ENCODE measurements at regions not wholly inside any gene's neighbourhood (a gene's known extent, or its start where the extent isn't known, plus 50 kb on each side); places are given as distances from the start of the nearest gene placed in this dataset.

DNA sequence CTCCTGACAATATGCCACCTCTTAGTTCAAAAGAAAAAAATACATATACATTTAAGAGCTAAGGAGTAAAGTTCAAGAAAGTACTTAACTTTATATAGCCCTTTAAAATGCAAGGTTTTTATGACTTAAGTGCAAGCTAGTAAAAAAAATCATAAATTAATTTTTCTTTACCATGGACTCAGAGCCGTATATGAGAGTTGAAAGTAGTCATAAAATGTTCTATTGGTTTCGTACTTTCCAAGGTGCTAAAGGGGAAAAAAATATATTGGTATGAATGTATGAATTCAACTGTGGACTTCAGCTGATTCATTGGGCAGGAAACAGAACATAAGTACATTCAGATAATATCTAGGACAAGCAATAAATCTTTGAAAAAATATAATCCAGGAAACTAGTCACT lies 869.8 kb upstream of the AGA start:
- no peak for DNase-seq

DNA sequence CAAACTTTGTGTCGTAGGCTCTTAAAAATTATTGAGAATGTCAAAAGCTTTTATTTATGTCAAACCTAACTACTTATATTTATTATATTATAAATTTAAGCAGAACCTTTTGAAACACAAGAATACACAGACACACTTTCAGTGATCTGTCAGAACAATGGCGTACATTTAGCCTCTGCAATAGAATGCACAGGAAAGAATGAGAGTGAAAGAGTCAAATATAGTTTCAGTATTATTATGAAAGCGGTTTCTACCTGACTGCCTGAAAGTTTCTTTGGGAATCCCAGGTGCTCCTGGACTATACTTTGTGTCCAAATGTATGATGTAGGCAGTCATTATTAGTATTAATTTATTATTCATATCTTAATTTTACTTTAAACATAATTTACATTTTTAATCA lies 872.0 kb upstream of the AGA start:
- DNase-seq: no peak

DNA sequence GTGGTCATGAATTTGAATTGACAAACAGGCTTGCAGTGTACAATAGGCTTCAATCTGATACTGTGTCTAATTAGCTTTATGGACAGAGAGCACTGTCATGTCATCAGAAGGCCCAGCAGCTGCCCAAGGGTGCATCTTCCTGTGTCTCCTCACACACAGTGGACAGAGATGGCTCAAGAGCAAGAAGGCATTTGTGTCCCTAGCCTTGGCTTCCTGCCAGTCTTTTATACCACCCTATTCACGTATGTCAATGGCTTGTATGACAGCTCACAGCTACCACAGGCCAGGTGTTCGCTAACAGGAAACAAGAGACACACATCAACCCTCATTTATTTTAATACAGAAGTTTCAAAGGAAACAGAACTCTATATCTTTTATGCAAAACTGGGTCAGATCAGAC lies 874.0 kb upstream of the AGA start:
- DNase-seq: no peak

DNA sequence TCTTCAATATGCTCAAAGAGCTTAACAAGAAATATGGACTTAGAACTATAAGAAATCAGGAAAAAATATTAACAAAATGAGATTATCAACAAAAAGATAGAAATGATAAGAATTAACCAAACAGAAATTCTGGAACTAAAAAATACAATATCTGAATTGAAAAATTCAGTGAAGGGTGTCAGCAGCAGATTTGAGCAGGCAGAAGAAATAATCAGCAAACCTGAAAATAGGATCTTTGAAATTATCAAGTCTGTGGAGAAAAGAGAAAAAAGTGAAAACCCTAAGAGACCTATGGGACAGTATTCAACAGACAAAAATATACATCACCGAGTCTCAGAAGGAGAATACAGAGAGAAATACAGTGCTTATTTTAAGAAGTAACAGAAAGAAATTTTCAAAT lies 877.8 kb upstream of the AGA start:
- no peak for DNase-seq

DNA sequence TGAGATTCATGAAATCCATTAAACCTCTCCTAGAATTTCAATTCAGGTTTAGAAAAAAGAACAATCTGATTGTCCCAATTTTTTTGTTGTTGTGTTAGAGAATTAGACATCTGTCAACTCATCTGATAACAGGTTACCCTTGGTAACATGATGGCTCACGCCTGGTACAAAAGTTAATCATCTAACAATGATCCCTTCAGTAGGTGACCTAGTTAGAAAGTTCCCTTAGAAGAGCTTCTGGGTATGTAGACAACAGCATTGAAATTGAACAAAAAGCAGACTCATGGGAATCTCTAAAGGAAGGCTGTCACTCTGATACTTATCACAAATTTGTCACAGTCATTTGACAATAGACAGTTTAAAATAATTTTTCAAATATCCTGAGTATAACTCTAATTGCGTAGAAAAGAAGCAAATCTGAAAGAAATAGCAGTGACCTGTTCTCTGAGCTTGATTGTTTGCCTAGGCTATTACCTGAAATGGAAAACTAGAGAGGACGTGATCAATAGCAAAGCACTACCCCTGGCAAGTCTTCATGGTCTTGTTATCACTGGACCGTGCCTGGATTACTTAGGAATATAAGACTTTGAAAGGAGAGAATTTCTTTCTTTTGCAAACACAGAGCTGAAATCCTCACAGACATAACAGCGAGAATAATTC lies 880.4 kb upstream of the AGA start:
- no peak for DNase-seq

DNA sequence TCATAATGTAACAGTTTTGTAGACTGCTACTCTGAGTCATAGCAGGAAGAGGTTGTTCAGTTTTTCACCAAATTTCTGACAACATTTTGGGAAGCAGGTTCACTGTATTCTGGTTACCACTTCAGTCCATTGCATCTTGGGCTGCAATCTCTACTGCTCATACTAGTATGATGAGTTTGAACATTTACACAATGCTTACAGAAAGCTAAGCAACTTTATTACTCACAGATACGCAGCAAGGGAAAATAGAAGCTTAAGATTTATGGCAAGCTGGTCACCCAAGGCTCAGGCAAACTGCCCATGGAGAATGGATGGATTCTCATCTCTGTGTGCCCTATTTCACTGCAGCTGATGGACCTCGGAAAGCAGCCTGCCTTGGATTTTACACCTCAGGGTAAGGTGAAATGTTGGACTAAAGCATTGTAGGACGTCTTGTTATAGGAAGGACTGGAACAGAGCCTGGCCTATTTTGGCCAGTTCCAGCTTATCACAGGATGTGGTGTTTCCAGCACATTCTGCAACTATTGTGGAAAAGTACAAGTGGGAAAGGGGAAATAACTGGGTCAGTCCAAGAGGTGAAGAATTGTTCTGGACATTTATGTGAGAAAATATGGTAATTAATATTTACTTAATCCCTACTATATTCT lies 887.1 kb upstream of the AGA start:
- DNase-seq: no peak

DNA sequence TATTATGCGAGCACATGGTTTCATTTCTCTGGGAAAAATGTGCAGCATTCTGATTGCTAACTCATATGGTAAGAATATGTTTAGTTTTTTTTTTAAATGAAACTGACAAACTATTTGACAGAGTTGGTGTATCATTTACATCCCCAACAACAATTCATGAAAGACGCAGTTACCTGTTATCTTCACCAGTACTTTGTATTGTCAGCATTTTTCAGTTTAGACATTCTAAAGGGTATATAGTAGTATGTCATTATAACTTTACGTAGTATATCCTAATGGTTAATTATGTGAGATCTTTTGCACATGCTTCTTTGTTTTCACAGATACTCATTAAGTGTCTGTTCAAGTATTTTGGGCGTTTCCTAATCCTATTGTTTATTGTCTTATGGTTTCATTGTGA lies 891.1 kb upstream of the AGA start:
- no peak for DNase-seq

- DNase-seq: no peak
Observed at GRCh38 chr4:178339769-178340168, 897.5 kb upstream of the AGA start.

- no peak for DNase-seq
Observed at GRCh38 chr4:178340468-178340867, 898.2 kb upstream of the AGA start.

GRCh38 chr4:178344096-178344495 lies 901.9 kb upstream of the AGA start:
- no peak for DNase-seq

- DNase-seq: no peak
Observed at GRCh38 chr4:178347111-178347510, 904.9 kb upstream of the AGA start.

DNA sequence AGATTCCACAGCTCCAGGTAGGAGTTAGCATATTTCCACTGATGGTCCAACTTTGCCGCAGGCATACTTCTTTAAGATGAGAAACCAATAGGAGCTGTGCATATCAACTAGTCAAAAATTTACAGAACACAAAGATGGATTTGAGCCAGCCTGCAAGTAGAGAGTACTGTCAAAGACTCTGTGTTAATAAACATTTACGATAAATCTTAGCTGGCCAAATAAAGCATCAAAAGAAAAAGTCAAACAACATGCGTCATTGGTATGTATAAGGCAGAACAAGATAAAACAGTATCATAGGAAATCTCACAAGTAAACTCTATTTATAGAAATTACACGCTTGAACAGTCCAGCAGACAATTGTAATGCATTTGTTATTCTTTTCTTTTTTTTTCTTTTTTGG lies 907.4 kb upstream of the AGA start:
- DNase-seq: no peak

- DNase-seq: no peak
Observed at GRCh38 chr4:178351185-178351584, 908.9 kb upstream of the AGA start.

DNA sequence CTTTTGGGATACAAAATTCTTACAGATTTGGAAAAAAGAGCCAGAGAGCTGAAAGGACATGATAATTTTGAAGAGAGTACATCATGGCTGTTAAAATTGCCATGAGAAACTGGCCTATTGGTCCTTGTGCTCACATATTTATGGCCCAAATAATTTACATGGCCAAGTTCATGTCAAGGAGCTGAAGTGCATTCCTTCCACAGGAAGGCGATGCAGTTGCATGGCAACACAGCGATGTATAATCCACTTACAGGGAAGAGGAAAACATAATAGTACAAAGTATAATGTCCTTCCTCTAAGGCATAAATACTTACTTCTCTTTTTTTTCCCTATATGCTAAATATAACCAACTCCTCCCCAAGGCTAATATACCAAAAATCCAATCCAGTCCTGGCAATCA lies 914.5 kb upstream of the AGA start:
- DNase-seq: no peak

DNA sequence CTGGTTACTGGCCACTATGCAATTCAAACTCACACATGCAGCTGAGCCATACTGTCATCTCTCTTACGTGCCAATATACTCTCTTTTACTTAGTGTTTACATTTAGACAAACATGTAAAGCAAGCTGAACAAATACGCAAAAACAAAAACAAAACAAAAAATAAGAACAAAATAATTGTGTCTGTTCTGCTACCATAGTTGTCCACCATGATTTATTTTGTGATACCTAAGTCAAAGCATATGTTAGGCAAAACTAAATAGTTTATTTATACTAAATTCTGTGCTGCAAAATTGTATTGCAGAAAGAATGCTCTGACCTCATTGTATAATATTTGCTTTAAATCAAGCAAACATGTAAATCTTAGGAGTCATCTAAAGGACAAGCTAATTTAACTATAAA lies 943.2 kb upstream of the AGA start:
- DNase-seq: no peak

GRCh38 chr4:178387756-178388155 lies 945.5 kb upstream of the AGA start:
- DNase-seq: no peak

GRCh38 chr4:178395798-178396197 lies 953.6 kb upstream of the AGA start:
- DNase-seq: no peak

GRCh38 chr4:178412455-178412854 lies 970.2 kb upstream of the AGA start:
- DNase-seq: no peak

- no peak for DNase-seq
Observed at GRCh38 chr4:178414042-178414441, 971.8 kb upstream of the AGA start.

GRCh38 chr4:178414881-178415446 lies 972.7 kb upstream of the AGA start:
- no peak for DNase-seq

GRCh38 chr4:178415925-178416324 lies 973.7 kb upstream of the AGA start:
- no peak for DNase-seq

DNA sequence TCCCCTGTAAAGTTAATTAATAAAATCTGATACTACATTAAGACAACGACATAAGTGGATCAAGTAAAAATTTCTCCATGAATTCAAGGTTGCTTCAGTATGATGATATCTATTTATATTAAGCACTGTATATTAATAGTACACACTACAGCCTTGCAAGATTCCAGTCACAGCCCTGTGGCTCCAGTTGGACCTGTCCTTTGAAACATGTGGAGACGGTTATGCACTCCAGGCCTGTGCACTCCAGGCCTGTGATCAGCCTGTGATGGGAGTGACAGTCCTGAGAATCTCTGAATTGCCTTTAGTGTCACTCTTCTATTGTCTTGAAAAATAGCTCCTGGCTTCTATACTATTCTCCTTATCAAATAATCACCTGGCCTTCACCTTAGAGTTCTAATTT lies 981.1 kb upstream of the AGA start:
- DNase-seq: no peak

DNA sequence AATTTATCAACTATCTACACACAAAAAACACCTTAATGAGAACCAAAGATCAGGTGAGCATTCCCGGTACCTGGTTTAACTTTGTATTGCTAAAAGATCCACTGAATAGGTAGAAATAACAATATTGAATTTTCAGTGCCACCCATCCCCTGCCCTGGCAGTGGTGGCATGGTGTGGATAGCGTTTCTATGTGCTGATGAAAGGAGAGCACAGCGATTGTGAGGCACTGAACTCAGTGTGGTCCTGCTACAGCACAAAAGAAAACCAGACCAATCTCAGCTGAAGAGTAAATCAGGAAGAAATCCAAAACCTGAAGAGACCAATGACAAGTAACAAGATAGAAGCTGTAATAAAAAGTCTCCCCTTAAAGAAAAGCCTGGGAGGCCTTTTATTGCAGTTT lies 984.6 kb upstream of the AGA start:
- DNase-seq: no peak

DNA sequence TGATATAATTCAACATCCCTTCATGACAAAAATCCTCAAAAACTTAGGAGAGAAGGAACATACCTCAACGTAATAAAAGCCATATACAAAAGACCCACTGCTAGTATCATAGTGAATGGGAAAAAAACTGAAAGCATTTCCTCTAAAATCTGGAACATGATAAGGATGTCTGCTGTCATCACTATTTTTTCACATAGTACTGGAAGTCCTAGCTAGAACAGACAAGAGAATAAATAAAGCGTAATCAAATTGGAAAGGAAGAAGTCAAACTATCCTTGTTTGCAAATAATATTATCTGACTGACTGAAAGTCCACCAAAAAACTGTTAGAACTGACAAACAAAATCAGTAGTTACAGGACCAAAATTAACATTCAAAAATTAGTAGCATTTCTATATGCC lies 985.4 kb upstream of the AGA start:
- DNase-seq: no peak
